ENCODE measurements at regions not wholly inside any gene's neighbourhood (a gene's known extent, or its start where the extent isn't known, plus 50 kb on each side); places are given as distances from the start of the nearest gene placed in this dataset.

DNA sequence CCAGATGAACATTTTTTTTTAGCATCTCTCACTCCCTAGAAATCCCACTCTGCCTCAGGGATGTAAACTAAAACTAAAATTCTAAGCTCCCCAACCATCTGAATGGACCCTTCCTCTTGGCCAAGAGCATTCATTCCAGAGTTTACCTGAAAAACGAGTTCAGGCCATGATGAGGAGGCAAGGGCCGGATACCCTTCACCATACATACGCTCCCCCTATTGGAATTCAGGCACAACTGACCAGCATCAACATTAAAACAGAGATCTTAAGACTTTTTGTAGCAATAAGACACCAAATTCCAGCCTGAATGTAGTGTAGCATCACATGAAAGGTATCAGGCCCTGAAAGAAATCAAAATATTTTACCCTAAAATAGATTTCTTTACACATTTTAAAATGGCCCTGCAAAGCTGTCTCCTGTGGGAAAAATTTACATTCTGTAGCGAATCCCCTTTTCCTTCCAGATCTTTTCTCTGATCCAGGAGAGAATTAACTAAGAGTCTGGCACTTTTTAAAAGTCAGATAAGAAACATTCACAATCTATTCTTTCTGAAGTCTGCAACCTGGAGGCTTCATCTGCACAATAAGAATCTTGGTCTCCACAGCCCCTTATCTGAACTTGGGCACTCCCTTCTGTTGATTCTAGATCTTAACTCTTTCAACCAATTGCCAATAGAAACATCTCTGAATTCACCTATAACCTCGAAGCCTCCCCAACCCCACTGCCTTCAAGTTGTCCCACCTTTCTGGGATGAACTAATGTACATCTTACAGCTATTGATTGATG lies 888.5 kb downstream of the UQCRFS1 start:
- no peak for TF ChIP-seq CTBP1 (IDR thresholded peaks at IDR 0.05; ENCODE audit: borderline replicate concordance)
- CTCF ChIA-PET = no interaction called here
- DNase-seq (ENCODE audit: extremely low spot score) = no peak
- POLR2A ChIA-PET = no interaction called here

GRCh38 chr19:28322945-28323344 lies 890.0 kb downstream of the UQCRFS1 start:
- POLR2A ChIA-PET = no interaction called here
- CTCF ChIA-PET = interaction anchor here (0.8 kb wide), 1 partner anchor 350 kb away, joined by 3 read pairs; no protein-coding TSS in a partner anchor
- TF ChIP-seq SP1 (IDR thresholded peaks at IDR 0.05) = no peak
- no peak for TF ChIP-seq L3MBTL2 (conservative IDR thresholded peaks at IDR 0.05)
- DNase-seq (ENCODE audit: extremely low spot score) = no peak

- no peak for TF ChIP-seq SUZ12 (IDR thresholded peaks at IDR 0.05)
- TF ChIP-seq NFRKB (IDR thresholded peaks at IDR 0.05) = no peak
- no peak for TF ChIP-seq ELF4 (IDR thresholded peaks at IDR 0.05)
- no peak for TF ChIP-seq TARDBP (IDR thresholded peaks at IDR 0.05)
- TF ChIP-seq BHLHE40 (IDR thresholded peaks at IDR 0.05; ENCODE audit: borderline replicate concordance) = no peak
- TF ChIP-seq L3MBTL2 (conservative IDR thresholded peaks at IDR 0.05) = no peak
- DNase-seq (ENCODE audit: extremely low spot score) = no peak
- ChIA-PET POLR2A (no interaction called here), CTCF (interaction anchor here (0.8 kb wide), 1 partner anchor 349 kb away, joined by 3 read pairs; no protein-coding TSS in a partner anchor)
These were observed 890.5 kb downstream of the UQCRFS1 start for GRCh38 chr19:28322491-28322890.

- POLR2A ChIA-PET = no interaction called here
These were observed 893.0 kb downstream of the UQCRFS1 start for GRCh38 chr19:28319918-28320317.

DNA sequence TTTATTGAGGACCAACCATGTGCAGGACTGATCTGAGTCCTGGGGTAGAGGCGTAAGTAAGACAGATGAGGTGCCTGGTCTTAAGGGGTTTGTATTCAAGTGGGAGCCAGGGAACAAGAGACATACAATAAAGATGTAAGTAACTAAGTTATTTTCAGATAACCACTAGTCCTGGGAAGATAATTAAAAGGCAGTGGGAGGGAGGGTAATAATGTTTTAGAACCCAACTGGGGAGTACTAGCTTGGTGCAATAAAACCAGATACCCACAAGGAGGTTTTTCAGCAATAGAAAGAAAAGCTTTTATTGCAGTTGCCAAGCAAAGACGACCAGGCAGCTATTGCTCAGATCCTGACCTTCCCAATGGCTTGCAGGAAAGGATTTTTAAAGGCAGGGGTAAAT lies 893.7 kb downstream of the UQCRFS1 start:
- ChIA-PET CTCF (interaction anchor here (0.7 kb wide), 1 partner anchor 120 kb away, joined by 3 read pairs; no protein-coding TSS in a partner anchor), POLR2A (no interaction called here)
- DNase-seq (ENCODE audit: extremely low spot score) = no peak
- TF ChIP-seq BHLHE40 (IDR thresholded peaks at IDR 0.05; ENCODE audit: borderline replicate concordance) (no peak), CTBP1 (IDR thresholded peaks at IDR 0.05; ENCODE audit: borderline replicate concordance) (no peak), NFRKB (IDR thresholded peaks at IDR 0.05) (no peak), ELF4 (IDR thresholded peaks at IDR 0.05) (no peak), L3MBTL2 (conservative IDR thresholded peaks at IDR 0.05) (no peak), HDGF (IDR thresholded peaks at IDR 0.05; ENCODE audit: borderline replicate concordance) (no peak), ARNT (IDR thresholded peaks at IDR 0.05) (no peak), FOXM1 (IDR thresholded peaks at IDR 0.05; ENCODE audit: borderline replicate concordance) (no peak), FOXA1 (IDR thresholded peaks at IDR 0.05) (no peak), SP1 (IDR thresholded peaks at IDR 0.05) (no peak), FOXK2 (IDR thresholded peaks at IDR 0.05) (no peak)

More at GRCh38 chr19:28319918-28320317, 893.0 kb downstream of the UQCRFS1 start:
- DNase-seq (ENCODE audit: extremely low spot score) = no peak
- CTCF ChIA-PET = no interaction called here
- TF ChIP-seq TARDBP (IDR thresholded peaks at IDR 0.05) (no peak), HDGF (IDR thresholded peaks at IDR 0.05; ENCODE audit: borderline replicate concordance) (no peak), SP1 (IDR thresholded peaks at IDR 0.05) (no peak), LEF1 (IDR thresholded peaks at IDR 0.05; ENCODE audit: borderline replicate concordance) (no peak), ARNT (IDR thresholded peaks at IDR 0.05) (no peak), L3MBTL2 (conservative IDR thresholded peaks at IDR 0.05) (no peak), CTBP1 (IDR thresholded peaks at IDR 0.05; ENCODE audit: borderline replicate concordance) (no peak), ELF4 (IDR thresholded peaks at IDR 0.05) (no peak), SUZ12 (IDR thresholded peaks at IDR 0.05) (no peak), FOXK2 (IDR thresholded peaks at IDR 0.05) (no peak), NFRKB (IDR thresholded peaks at IDR 0.05) (no peak), FOXM1 (IDR thresholded peaks at IDR 0.05; ENCODE audit: borderline replicate concordance) (no peak)
- TF ChIP-seq, protein P1, sequence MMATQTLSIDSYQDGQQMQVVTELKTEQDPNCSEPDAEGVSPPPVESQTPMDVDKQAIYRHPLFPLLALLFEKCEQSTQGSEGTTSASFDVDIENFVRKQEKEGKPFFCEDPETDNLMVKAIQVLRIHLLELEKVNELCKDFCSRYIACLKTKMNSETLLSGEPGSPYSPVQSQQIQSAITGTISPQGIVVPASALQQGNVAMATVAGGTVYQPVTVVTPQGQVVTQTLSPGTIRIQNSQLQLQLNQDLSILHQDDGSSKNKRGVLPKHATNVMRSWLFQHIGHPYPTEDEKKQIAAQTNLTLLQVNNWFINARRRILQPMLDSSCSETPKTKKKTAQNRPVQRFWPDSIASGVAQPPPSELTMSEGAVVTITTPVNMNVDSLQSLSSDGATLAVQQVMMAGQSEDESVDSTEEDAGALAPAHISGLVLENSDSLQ (IDR thresholded peaks at IDR 0.05) = no peak

GRCh38 chr19:28318469-28319179 lies 894.3 kb downstream of the UQCRFS1 start:
- no peak for DNase-seq (ENCODE audit: extremely low spot score)
- ChIA-PET CTCF (interaction anchor here (0.7 kb wide), 1 partner anchor 119 kb away, joined by 3 read pairs; no protein-coding TSS in a partner anchor), POLR2A (no interaction called here)
- no peak for TF ChIP-seq ELF4 (IDR thresholded peaks at IDR 0.05)
- TF ChIP-seq, protein P1 (IDR thresholded peaks at IDR 0.05) = no peak
- TF ChIP-seq ARNT (IDR thresholded peaks at IDR 0.05) = no peak
- no peak for TF ChIP-seq SUZ12 (IDR thresholded peaks at IDR 0.05)
- TF ChIP-seq HDGF (IDR thresholded peaks at IDR 0.05; ENCODE audit: borderline replicate concordance) = no peak
- no peak for TF ChIP-seq NFRKB (IDR thresholded peaks at IDR 0.05)
- TF ChIP-seq FOXK2 (IDR thresholded peaks at IDR 0.05) = no peak
- no peak for TF ChIP-seq BHLHE40 (IDR thresholded peaks at IDR 0.05; ENCODE audit: borderline replicate concordance)
- TF ChIP-seq ZNF384 (IDR thresholded peaks at IDR 0.05) = no peak
- TF ChIP-seq LEF1 (IDR thresholded peaks at IDR 0.05; ENCODE audit: borderline replicate concordance) = no peak
- no peak for TF ChIP-seq FOXA1 (IDR thresholded peaks at IDR 0.05)
- TF ChIP-seq SP1 (IDR thresholded peaks at IDR 0.05) = no peak
- TF ChIP-seq L3MBTL2 (conservative IDR thresholded peaks at IDR 0.05) = no peak
- TF ChIP-seq TARDBP (IDR thresholded peaks at IDR 0.05) = no peak
- no peak for TF ChIP-seq FOXM1 (IDR thresholded peaks at IDR 0.05; ENCODE audit: borderline replicate concordance)
- no peak for TF ChIP-seq CTBP1 (IDR thresholded peaks at IDR 0.05; ENCODE audit: borderline replicate concordance)
